ENCODE measurements at regions not wholly inside any gene's neighbourhood (a gene's known extent, or its start where the extent isn't known, plus 50 kb on each side); places are given as distances from the start of the nearest gene placed in this dataset.
"Not testable (repeated sequence)": the region's sequence is repeated elsewhere in the genome, so short reads cannot be mapped to it uniquely, and the experiment has no call there.

- H3K4me1 Mint-ChIP-seq (ENCODE audit: low read depth): no peaks in the 10 kb centered on the region
- TF ChIP-seq CTCF (IDR thresholded peaks at IDR 0.05): no peak
- no peaks in the 10 kb centered on the region for H3K36me3 Mint-ChIP-seq (ENCODE audit: low read depth)
- no peak for DNase-seq (ENCODE audit: low spot score)
- H3K27ac Mint-ChIP-seq (ENCODE audit: unreplicated experiment): no peak overlapping the region
- H3K9me3 Mint-ChIP-seq (ENCODE audit: low read depth): peaks cover 8% of the 10 kb centered on the region
- no peak overlapping the region for H3K4me3 Mint-ChIP-seq (ENCODE audit: unreplicated experiment)
- H3K27me3 Mint-ChIP-seq (ENCODE audit: low read depth): peaks cover 6% of the 10 kb centered on the region
These were observed 141.1 kb upstream of the FOXQ1 start for GRCh38 chr6:1170794-1171193.

- H3K36me3 Mint-ChIP-seq (ENCODE audit: low read depth): no peaks in the 10 kb centered on the region
- no peaks in the 10 kb centered on the region for H3K4me1 Mint-ChIP-seq (ENCODE audit: low read depth)
- TF ChIP-seq CTCF (IDR thresholded peaks at IDR 0.05): no peak
These were observed 147.3 kb upstream of the FOXQ1 start for GRCh38 chr6:1164600-1164999.

DNA sequence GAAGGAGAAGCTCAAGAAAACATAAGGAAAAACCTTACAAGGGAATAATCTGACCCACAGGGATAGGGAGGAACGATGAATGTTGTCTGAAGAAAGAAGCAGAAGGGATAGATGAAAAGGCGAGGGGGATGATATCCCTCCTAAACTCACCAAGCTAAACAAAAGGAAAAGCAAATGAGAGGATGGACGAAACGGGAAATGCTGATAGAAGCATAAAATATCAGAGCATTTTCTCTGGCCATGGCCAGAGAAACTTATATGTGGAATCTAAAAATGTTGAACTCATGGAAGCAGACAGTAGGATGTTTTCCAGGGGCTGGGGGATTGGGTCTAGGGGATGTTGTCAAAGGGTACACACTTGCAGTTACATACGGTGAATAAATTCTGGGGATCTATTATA is 148.4 kb upstream of the FOXQ1 start:
- H3K36me3 Mint-ChIP-seq (ENCODE audit: low read depth): no peaks in the 10 kb centered on the region
- H3K27ac Mint-ChIP-seq (ENCODE audit: unreplicated experiment): no peak overlapping the region
- H3K4me1 Mint-ChIP-seq (ENCODE audit: low read depth): no peaks in the 10 kb centered on the region
- TF ChIP-seq CTCF (IDR thresholded peaks at IDR 0.05): no peak
- H3K27me3 Mint-ChIP-seq (ENCODE audit: low read depth): peaks cover 12% of the 10 kb centered on the region
- H3K4me3 Mint-ChIP-seq (ENCODE audit: unreplicated experiment): no peak overlapping the region
- H3K9me3 Mint-ChIP-seq (ENCODE audit: low read depth): peaks cover 2% of the 10 kb centered on the region
- no peak for DNase-seq (ENCODE audit: low spot score)

More at GRCh38 chr6:1164600-1164999, 147.3 kb upstream of the FOXQ1 start:
- no peak for DNase-seq (ENCODE audit: low spot score)
- no peak overlapping the region for H3K27ac Mint-ChIP-seq (ENCODE audit: unreplicated experiment)
- H3K9me3 Mint-ChIP-seq (ENCODE audit: low read depth): peaks cover 2% of the 10 kb centered on the region
- H3K27me3 Mint-ChIP-seq (ENCODE audit: low read depth): peaks cover 13% of the 10 kb centered on the region
- no peak overlapping the region for H3K4me3 Mint-ChIP-seq (ENCODE audit: unreplicated experiment)

GRCh38 chr6:1162367-1163275 is 149.3 kb upstream of the FOXQ1 start:
- Mint-ChIP-seq H3K27me3 (ENCODE audit: low read depth) (peaks cover 12% of the 10 kb centered on the region), H3K27ac (ENCODE audit: unreplicated experiment) (no peak overlapping the region), H3K36me3 (ENCODE audit: low read depth) (no peaks in the 10 kb centered on the region), H3K9me3 (ENCODE audit: low read depth) (no peaks in the 10 kb centered on the region), H3K4me3 (ENCODE audit: unreplicated experiment) (no peak overlapping the region), H3K4me1 (ENCODE audit: low read depth) (no peaks in the 10 kb centered on the region)
- TF ChIP-seq CTCF (IDR thresholded peaks at IDR 0.05): no peak
- DNase-seq (ENCODE audit: low spot score): no peak

GRCh38 chr6:1156411-1156810 is 155.5 kb upstream of the FOXQ1 start:
- H3K4me1 Mint-ChIP-seq (ENCODE audit: low read depth); DNase-seq (ENCODE audit: low spot score); H3K4me3 Mint-ChIP-seq (ENCODE audit: unreplicated experiment); H3K9me3 Mint-ChIP-seq (ENCODE audit: low read depth); H3K27ac Mint-ChIP-seq (ENCODE audit: unreplicated experiment); H3K36me3 Mint-ChIP-seq (ENCODE audit: low read depth): not testable (repeated sequence)
- H3K27me3 Mint-ChIP-seq (ENCODE audit: low read depth): peaks cover 23% of the 10 kb centered on the region

Measured in chondrocyte (in vitro differentiated cells).